HCT116 (cell line): ENCODE measurements at regions not wholly inside any gene's neighbourhood (a gene's known extent, or its start where the extent isn't known, plus 50 kb on each side); places are given as distances from the start of the nearest gene placed in this dataset.

Experiments
- ATAC-seq: fragments of 200-7000 bp; cut with Tn5 transposase; 2 replicates; pipeline ENCODE4 v1.9.1; 2020; ENCODE audit warnings: mild to moderate bottlenecking, moderate library complexity
- BruUV-seq: library from RNA; stranded (reverse); fragments of 400-500 nt; replicated peaks from 2 replicates; lab custom pipeline; 2021; lab: Mats Ljungman, UMichigan
- CTCF ChIA-PET: fragments of 300-600 bp; sonication (Branson Sonifier 250); formaldehyde crosslinking; loops from one replicate; lab custom pipeline; 2021; ENCODE audit warnings: antibody characterized with exemption; lab: Charles Lee
- POLR2A ChIA-PET: fragments of 300-600, 350-600 bp; sonication (Branson Sonifier 250); formaldehyde crosslinking; loops from one replicate; lab custom pipeline; 2021; ENCODE audit warnings: antibody characterized with exemption; lab: Charles Lee
- RAD21 ChIA-PET, 2 experiments: fragments of 300-600 bp; sonication (Branson Sonifier 250); formaldehyde crosslinking; loops; one replicate each; lab custom pipeline; 2023; ENCODE audit warnings: low total read pairs in 2 of 2; ENCODE audit not compliant: uncharacterized antibody in 2 of 2, unreplicated experiment in 2 of 2, low non-redundant PET in 1 of 2; lab: Charles Lee
- DNase-seq: peaks from one replicate; pipeline ENCODE4 v3.0.0-alpha.2; 2010; ENCODE audit warnings: low read depth, low spot score
- H2AFZ ChIP-seq: fragments of 200-600 bp; shearing (Covaris generic), sonication (generic); 2 replicates; pipeline ENCODE4 v1.6.1; 2017; ENCODE audit warnings: low read depth, mixed run types, mixed read lengths, antibody characterized with exemption, low read length; ENCODE audit not compliant: poor library complexity, severe bottlenecking
- H3K27ac ChIP-seq: 2 replicates; pipeline ENCODE4 v1.5.1; 2012; ENCODE audit warnings: low read depth, low read length
- H3K27me3 ChIP-seq: fragments of 200-600 bp; sonication (generic); 2 replicates; pipeline ENCODE4 v1.6.1; 2016; ENCODE audit warnings: mixed run types, low read length, mixed read lengths; ENCODE audit not compliant: insufficient read depth
- H3K36me3 ChIP-seq, 2 experiments: fragments of 200-500 bp in 1 of 2; fragments of 200-600 bp in 1 of 2; sonication (Bioruptor generic) in 1 of 2; sonication (generic) in 1 of 2; 2 replicates each; pipeline versions ENCODE4 v1.5.1 to v1.6.1; 2014 to 2016; ENCODE audit warnings: low read length in 2 of 2, inconsistent platforms in 1 of 2, mixed read lengths in 1 of 2, mixed run types in 1 of 2; ENCODE audit not compliant: insufficient read depth in 2 of 2, control insufficient read depth in 1 of 2
- H3K4me1 ChIP-seq, 2 experiments: fragments of 200-600 bp in 1 of 2; sonication (generic) in 1 of 2; 2 replicates each; pipeline versions ENCODE4 v1.5.1 to v1.6.1; 2012 to 2017; ENCODE audit warnings: low read length in 2 of 2, inconsistent platforms in 1 of 2, mild to moderate bottlenecking in 1 of 2, mixed read lengths in 1 of 2, mixed run types in 1 of 2, moderate library complexity in 1 of 2; ENCODE audit not compliant: insufficient read depth in 2 of 2, control insufficient read depth in 1 of 2
- H3K4me2 ChIP-seq: fragments of 200-600 bp; sonication (generic); 2 replicates; pipeline ENCODE4 v1.6.1; 2017; ENCODE audit warnings: mixed run types, low read length, mixed read lengths
- H3K4me3 ChIP-seq, 2 experiments: fragments of 200-600 bp in 1 of 2; sonication (generic) in 1 of 2; replicated peaks in 1 of 2; 2 replicates each; pipeline ENCODE4 v1.5.1; 2011 to 2016; ENCODE audit warnings: low read length in 2 of 2, control low read depth in 1 of 2, low read depth in 1 of 2, mild to moderate bottlenecking in 1 of 2, mixed read lengths in 1 of 2, mixed run types in 1 of 2
- H3K79me2 ChIP-seq: fragments of 200-600 bp; sonication (generic); 2 replicates; pipeline ENCODE4 v1.6.1; 2017; ENCODE audit warnings: mild to moderate bottlenecking, mixed run types, low read length, moderate library complexity, mixed read lengths; ENCODE audit not compliant: insufficient read depth
- H3K9ac ChIP-seq: fragments of 200-600 bp; sonication (generic); 2 replicates; pipeline ENCODE4 v1.6.1; 2016; ENCODE audit warnings: low read length, mixed read lengths
- H3K9me2 ChIP-seq: fragments of 200-600 bp; sonication (generic), shearing (Covaris generic); 2 replicates; pipeline ENCODE4 v1.6.1; 2017; ENCODE audit warnings: mixed run types, mild to moderate bottlenecking, moderate library complexity; ENCODE audit not compliant: insufficient read depth
- H3K9me3 ChIP-seq, 2 experiments: fragments of 200-500 bp in 1 of 2; fragments of 200-600 bp in 1 of 2; sonication (Bioruptor generic) in 1 of 2; sonication (generic) in 1 of 2; 2 replicates each; pipeline ENCODE4 v1.6.1; 2014 to 2017; ENCODE audit warnings: low read length in 2 of 2, mixed read lengths in 2 of 2, inconsistent platforms in 1 of 2, low read depth in 1 of 2, mild to moderate bottlenecking in 1 of 2, mixed run types in 1 of 2, moderate library complexity in 1 of 2; ENCODE audit not compliant: control insufficient read depth in 1 of 2, insufficient read depth in 1 of 2
- H4K20me1 ChIP-seq: fragments of 200-600 bp; sonication (generic), shearing (Covaris generic); 2 replicates; pipeline ENCODE4 v1.6.1; 2017; ENCODE audit warnings: mixed run types, mild to moderate bottlenecking, moderate library complexity; ENCODE audit not compliant: insufficient read depth
- ATF3 ChIP-seq: IDR thresholded peaks from 2 replicates; pipeline ENCODE4 v1.6.1; 2012
- CBX3 ChIP-seq: IDR thresholded peaks from 2 replicates; pipeline ENCODE4 v1.6.1; 2012; ENCODE audit warnings: low read depth
- CEBPB ChIP-seq: IDR thresholded peaks from 2 replicates; pipeline ENCODE4 v1.6.1; 2012; ENCODE audit warnings: low read depth
- CTCF ChIP-seq, 3 experiments: fragments of 200-600 bp in 1 of 3; sonication (generic) in 1 of 3; IDR thresholded peaks in 2 of 3; conservative IDR thresholded peaks in 1 of 3; 2 replicates each; pipeline ENCODE4 v1.5.1; 2012 to 2017; ENCODE audit warnings: low read depth in 2 of 3, low read length in 2 of 3, antibody characterized with exemption in 1 of 3, borderline replicate concordance in 1 of 3, control low read depth in 1 of 3, mild to moderate bottlenecking in 1 of 3, mixed read lengths in 1 of 3, mixed run types in 1 of 3, moderate library complexity in 1 of 3; ENCODE audit not compliant: insufficient read depth in 1 of 3
- EGR1 ChIP-seq: IDR thresholded peaks from 2 replicates; pipeline ENCODE4 v1.6.1; 2012; ENCODE audit warnings: low read depth
- ELF1 ChIP-seq: IDR thresholded peaks from 2 replicates; pipeline ENCODE4 v1.6.1; 2012; ENCODE audit warnings: low read depth, borderline replicate concordance
- EZH2 ChIP-seq: fragments of 200-600 bp; sonication (generic); IDR thresholded peaks from 2 replicates; pipeline ENCODE4 v1.6.1; 2017; ENCODE audit warnings: antibody characterized with exemption, mixed run types
- EZH2phosphoT487 ChIP-seq: fragments of 200-600 bp; IDR thresholded peaks from 2 replicates; pipeline ENCODE4 v1.6.1; 2018; ENCODE audit warnings: antibody characterized with exemption, borderline replicate concordance
- JUND ChIP-seq: IDR thresholded peaks from 2 replicates; pipeline ENCODE4 v1.6.1; 2012
- MAX ChIP-seq: IDR thresholded peaks from 2 replicates; pipeline ENCODE4 v1.6.1; 2012
- POLR2A ChIP-seq: IDR thresholded peaks from 2 replicates; pipeline ENCODE4 v1.7.0; 2011; ENCODE audit warnings: borderline replicate concordance; ENCODE audit not compliant: insufficient read depth, insufficient read length; ENCODE audit errors: extremely low read depth
- POLR2AphosphoS5 ChIP-seq: IDR thresholded peaks from 2 replicates; pipeline ENCODE4 v1.6.1; 2011; ENCODE audit warnings: mild to moderate bottlenecking, low read depth, low read length, moderate library complexity
- RAD21 ChIP-seq: IDR thresholded peaks from 2 replicates; pipeline ENCODE4 v1.6.1; 2012; ENCODE audit warnings: low read depth, mild to moderate bottlenecking
- REST ChIP-seq: IDR thresholded peaks from 2 replicates; pipeline ENCODE4 v1.6.1; 2012; ENCODE audit warnings: low read depth
- SIN3A ChIP-seq: IDR thresholded peaks from 2 replicates; pipeline ENCODE4 v1.6.1; 2012; ENCODE audit warnings: low read depth
- SRF ChIP-seq: IDR thresholded peaks from 2 replicates; pipeline ENCODE4 v1.6.1; 2012; ENCODE audit warnings: low read depth
- TCF7L2 ChIP-seq: IDR thresholded peaks from 2 replicates; pipeline ENCODE4 v1.7.0; 2011; ENCODE audit warnings: borderline replicate concordance, inconsistent platforms; ENCODE audit not compliant: insufficient read depth, insufficient read length; ENCODE audit errors: extremely low read depth
- ZBTB33 ChIP-seq: IDR thresholded peaks from 2 replicates; pipeline ENCODE4 v1.6.1; 2011; ENCODE audit warnings: mild to moderate bottlenecking, low read length, moderate library complexity; ENCODE audit not compliant: insufficient replicate concordance; ENCODE audit errors: extremely low read depth
- ZFX ChIP-seq: fragments of 450-650 bp; IDR thresholded peaks from 2 replicates; pipeline ENCODE4 v1.6.1; 2017
- intact Hi-C: fragments of 100-400 bp; cut with micrococcal nuclease; formaldehyde crosslinking; loops from 2 replicates; pipeline ENCODE4 v1.10.0; 2022

GRCh38 chr1:96025062-96025461 lies 696.5 kb upstream of the PTBP2 start:
- Histone ChIP-seq H3K79me2 (no peaks in the 10 kb centered on the region), H3K27ac (no peak overlapping the region), H3K36me3 (no peaks in the 10 kb centered on the region), H3K9ac (no peak overlapping the region), H3K27me3 (no peaks in the 10 kb centered on the region), H3K9me2 (no peaks in the 10 kb centered on the region), H4K20me1 (no peaks in the 10 kb centered on the region), H3K4me2 (no peak overlapping the region), H3K9me3 (no peaks in the 10 kb centered on the region; a peak in 1 of 4 replicates), H2AFZ (no peak overlapping the region), H3K4me3 (no peak overlapping the region), H3K4me1 (no peaks in the 10 kb centered on the region)
- CTCF ChIA-PET: no interaction called here
- no peak for TF ChIP-seq SIN3A
- no peak for TF ChIP-seq SRF
- no peak for TF ChIP-seq ELF1
- TF ChIP-seq ATF3: no peak
- no peak for TF ChIP-seq CBX3
- no peak for TF ChIP-seq EGR1
- TF ChIP-seq MAX: no peak
- no peak for TF ChIP-seq TCF7L2
- no peak for TF ChIP-seq EZH2
- no peak for TF ChIP-seq REST
- no peak for TF ChIP-seq ZBTB33
- no peak for TF ChIP-seq EZH2phosphoT487
- no peak for TF ChIP-seq ZFX
- TF ChIP-seq CEBPB: no peak
- TF ChIP-seq RAD21: no peak
- no peak for TF ChIP-seq POLR2A
- no peak for TF ChIP-seq JUND
- no peak for TF ChIP-seq CTCF (IDR thresholded peaks at IDR 0.05 in 2 of 3, conservative IDR thresholded peaks at IDR 0.05 in 1 of 3; ENCODE audit: borderline replicate concordance in 1 of 3, insufficient read depth in 1 of 3, low read depth in 2 of 3, low read length in 2 of 3)
- TF ChIP-seq POLR2AphosphoS5: no peak
- DNase-seq (no peak), ATAC-seq (no peak)
- intact Hi-C loops: no loop called here
- RAD21 ChIA-PET: no interaction called here
- POLR2A ChIA-PET: no interaction called here
- BruUV-seq: no TSS peak
